Stimulated activated CD8-positive, alpha-beta memory T cell treated with anti-CD3 and anti-CD28 coated beads, Interleukin-4, amount 100 ng/mL, for 48 hours (primary cell): ENCODE measurements at regions not wholly inside any gene's neighbourhood (a gene's known extent, or its start where the extent isn't known, plus 50 kb on each side); places are given as distances from the start of the nearest gene placed in this dataset.
"Not testable (repeated sequence)": the region's sequence is repeated elsewhere in the genome, so short reads cannot be mapped to it uniquely, and the experiment has no call there.

Source experiments
- DNase-seq: peaks from one replicate; pipeline ENCODE4 v3.0.0-alpha.2; 2020

DNA sequence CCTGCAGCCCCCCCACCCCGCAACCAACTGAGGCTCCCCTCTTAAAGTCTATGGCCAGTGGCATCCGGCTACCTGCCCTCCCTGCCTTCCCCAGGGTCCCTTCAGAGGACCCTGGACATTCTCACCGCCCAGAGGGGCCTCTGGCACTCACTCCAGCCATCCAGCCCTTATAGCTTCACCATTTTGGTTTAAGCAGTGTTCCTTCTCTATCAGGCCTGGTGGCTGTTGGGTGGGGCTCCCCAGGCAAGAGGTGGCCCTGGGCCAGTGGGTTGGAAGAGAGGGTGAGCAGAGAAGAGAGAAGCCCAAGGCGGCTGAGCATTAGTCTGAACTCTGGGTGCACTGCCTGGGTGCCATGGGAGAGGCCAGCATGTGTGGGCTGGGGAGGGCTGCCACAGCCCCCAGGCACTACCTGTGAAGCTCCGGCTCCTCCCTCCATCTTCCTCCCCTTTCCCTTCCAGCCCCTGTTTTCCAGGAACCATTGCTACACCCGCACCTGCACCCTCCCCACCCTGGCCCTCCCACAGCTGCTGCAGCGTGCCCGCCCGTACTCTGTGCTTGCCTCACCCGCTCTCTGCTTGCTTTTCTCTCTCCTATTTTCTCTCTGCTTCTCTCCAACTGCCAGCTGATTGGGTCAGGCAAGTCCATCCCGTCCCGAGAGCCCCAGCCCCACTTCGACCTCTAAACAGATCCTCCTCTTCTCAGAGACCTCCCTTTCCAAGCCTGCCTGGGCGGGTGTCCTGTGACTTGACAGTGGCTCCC is 168.2 kb downstream of the TBC1D2B start:
- DNase-seq: peak; percentile 20

DNA sequence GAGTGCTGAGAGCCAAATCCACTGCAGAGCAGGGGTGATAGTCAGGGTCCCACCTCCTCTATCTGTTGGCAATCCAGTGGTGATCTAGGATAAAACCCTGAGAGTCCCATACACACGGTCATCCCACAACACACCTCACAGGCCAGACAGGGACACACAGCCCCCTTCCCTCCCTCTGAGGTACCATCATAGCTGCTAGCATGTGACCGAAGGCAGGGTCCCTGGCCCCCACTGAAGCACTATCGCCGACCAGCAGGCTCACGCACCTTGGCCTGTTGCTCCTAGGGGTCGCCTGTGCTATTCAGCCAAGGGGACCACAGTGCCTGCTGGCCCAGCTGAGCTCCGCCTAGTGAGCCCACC is 168.8 kb downstream of the TBC1D2B start:
- peak; percentile 10 for DNase-seq

DNA sequence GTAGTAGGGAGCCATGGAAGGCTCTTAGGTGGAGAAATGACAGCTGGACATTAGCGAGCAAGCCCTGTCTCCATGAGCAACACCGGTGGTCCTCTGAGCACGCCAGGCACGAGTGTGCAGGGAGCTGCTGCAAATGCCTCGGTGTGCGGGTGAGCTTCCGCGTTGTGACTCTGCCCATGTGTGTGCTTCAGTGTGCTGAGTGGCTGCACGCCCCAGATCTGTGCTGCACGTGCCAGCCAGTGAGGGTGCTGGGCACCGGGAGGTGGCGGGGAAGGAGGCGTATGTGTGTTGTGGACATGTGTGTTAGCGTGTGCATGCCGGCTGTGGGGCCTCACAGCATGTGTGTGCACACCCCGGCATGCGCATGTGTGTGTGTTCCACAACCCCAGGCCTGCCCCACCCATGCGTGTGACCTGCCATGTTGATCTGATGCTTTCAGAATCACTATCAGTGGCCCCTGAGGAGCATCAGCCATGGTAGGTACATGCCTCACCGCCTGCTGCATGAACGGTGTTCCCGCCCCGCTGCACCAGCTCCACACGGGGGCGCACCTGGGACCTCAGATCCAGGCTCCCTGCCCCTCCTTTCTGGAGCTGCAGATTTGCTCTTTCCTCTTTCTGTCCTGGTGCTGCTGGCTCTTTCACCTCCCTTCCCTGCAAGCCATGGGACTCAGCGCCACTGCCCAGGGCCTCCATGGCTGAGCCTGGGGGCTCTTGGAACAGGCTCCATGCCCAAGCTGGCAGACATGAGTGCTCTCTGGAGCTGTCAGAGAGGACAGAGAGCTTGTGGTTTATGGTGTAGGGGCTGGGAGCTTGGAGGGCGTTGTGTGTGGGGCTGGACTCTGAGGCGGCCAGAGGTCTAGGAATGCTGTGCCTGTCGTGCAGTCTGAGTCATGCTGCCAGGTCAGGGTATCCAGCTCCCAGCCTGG is 169.4 kb downstream of the TBC1D2B start:
- DNase-seq: peak; percentile 85

DNA sequence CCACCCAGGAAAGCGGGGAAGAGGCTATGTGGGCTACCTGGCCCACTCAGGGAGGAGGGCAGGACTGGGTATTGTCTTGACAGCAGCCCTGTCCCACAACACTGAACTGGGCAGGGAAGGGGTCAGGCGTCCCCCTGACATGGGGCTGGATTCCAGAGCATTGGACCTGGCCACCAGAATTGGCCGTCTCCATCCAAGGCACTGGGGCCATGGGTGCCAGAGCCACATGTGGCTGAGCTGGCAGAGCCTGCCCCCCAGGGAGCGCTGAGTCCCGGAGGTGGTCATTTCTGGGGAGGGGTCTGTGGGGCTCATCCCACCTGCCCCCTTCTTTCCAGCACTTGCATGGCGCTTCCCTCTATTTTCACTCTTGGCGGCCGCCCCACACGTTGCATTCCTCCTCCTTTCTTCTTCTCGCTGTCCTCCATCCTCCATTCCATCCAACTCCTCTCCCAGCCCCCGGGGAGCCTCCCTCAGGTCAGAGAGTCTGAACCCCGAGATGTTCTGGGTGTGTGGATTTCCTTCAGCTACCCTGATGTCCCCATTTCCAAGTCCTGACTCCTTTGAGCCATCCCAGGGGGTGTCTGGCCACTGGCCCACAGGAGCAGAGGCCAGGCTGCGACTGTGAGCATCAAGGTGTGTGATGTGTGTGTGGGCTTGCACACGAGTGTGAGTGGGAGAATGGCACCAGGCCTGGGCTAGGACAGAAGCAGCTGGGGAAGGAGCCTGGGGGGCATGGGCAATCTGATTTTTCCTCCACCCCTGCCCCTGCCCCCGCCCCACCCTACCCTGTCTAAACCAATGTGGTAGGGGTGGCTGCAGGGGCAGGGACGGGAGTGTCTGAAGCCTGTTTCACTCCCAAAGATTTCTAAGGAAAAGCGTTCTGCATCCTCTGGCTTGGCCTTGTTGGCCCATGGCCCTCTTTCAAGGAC is 171.2 kb downstream of the TBC1D2B start:
- peak; percentile 14 for DNase-seq

DNA sequence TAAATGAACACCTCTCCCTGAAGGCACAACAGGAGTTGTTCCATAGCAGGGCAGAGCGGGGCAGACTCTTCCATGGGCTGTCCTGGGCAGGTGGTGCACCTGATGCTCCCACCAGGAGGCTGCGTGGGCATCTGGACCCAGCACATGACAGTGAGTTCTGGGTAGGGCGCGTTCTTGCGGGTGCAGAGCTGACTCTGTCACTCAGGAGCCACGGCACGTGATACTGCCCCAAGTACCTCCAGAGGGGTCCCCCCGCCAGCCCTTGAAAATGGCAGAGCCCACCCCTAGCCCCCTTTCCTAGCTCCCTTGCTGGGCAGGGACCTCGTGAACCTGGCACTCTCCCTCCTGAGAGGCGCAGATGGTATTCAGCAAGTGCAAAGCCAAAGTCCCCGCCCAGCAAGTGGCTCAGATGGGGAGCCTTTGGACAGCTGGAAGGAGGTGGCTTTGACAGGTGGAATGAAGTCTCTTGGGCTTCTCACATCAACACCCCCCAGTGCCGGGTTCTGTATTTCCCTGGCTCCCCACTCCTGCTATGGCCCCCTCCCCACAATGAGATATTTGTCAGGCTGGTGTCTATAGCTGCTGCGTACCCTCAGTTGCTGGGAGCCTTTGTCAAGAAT is 172.1 kb downstream of the TBC1D2B start:
- peak; percentile 22 for DNase-seq

DNA sequence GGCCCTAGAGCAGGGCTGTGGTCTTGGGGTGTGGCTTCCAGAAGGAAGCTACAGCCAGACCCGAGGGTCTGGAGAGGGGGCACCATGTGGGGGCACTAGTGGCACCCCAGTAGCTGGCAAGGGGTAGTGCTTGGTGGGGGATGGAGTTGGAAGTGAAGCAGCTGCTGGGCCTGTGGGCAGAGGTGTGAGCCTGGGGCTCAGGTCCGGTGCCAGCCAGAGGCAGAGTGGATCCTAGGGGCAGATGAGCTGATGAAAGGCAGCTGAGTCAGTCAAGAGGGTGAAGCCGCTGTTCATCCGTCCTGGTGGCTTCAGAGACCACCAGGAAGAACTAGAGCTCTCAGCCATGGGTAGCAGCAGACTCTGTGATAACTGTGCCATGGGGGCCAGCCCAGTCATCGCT is 172.6 kb downstream of the TBC1D2B start:
- peak; percentile 8 for DNase-seq

DNA sequence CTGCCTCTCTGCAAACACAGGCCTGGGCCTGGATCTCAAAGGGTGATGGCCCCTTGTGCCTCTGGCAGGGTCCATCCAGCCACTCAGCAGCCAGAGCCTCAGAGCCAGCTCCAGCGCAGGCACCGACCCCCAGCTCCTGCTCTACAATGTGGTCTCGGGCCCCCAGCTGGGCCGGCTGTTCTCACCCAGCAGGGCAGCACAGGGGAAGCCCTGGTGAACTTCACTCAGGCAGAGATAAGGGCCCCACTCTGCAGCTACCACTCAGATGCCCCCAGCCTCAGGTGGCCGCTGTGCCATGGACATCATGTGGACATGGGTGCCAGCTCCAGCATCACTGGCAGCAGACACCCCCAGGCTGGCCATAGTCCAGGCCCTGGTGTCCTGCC is 173.1 kb downstream of the TBC1D2B start:
- DNase-seq: no peak

DNA sequence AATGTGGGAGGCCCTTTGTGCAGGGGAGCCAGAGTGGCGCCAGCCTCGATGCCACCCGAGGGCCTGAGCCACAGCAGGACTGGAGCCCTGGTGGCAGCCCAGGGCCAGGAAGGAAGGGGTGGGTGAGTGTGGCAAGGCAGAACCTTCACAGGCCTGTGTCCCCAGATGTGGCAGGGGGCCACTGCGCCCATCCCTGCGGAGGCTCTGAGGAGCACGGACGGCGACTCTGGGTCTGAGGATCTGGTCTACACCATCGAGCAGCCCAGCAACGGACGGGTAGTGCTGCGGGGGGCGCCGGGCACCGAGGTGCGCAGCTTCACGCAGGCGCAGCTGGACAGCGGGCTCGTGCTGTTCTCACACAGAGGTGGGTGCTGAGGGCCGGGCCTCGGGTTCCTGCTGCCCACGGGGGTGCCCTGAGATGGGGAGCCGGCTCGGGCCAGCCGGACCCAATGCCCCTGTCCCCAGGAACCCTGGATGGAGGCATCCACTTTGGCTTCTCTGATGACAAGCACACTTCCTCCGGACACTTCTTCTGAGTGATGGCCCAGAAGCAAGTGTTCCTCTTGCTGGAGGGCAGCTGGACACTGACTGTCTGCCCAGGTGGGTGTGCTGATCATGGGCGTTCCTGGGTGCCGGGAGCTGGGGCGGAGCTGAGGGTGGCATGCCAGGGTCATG is 173.6 kb downstream of the TBC1D2B start:
- DNase-seq: not testable (repeated sequence)

DNA sequence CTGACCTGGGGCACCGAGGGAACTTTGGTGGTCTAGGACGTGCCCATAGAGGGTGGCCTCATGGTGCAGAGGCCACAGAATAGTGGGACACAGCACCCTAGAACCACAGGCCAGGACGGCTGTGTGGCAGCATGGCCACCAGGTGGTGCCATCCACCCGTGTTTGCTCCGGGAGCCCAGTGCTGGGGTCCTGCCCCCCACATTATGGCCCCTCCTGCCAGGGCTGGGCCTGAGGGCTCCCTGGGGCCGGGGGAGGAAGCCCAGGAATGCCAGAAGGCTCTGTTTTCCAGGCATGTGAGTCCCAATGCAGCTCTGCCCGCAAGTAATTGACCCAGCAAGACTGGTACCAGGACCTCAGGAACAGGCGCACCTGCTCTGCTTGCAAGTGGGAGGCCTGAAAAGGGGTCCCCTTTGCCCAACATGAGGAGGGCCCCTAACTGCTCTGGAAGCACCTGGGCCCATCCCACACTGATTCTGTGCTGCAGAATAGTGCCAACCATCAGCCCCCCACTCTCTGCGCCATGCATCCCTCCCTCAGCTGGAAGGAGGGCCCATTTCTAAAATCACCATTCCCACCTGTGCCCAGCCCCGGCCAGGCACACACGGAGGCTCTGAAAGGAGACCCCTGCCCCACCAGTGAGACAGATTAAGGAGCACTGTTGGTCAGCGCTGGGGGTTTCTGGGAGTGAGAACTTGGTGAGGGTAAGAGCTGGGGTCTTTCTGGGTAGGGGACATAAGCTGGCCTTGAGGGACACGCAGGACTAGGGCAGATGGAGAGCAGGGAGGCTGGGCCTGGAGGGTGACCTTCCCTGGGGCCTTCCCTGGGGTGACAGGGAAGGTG is 174.4 kb downstream of the TBC1D2B start:
- DNase-seq: peak; percentile 57

DNA sequence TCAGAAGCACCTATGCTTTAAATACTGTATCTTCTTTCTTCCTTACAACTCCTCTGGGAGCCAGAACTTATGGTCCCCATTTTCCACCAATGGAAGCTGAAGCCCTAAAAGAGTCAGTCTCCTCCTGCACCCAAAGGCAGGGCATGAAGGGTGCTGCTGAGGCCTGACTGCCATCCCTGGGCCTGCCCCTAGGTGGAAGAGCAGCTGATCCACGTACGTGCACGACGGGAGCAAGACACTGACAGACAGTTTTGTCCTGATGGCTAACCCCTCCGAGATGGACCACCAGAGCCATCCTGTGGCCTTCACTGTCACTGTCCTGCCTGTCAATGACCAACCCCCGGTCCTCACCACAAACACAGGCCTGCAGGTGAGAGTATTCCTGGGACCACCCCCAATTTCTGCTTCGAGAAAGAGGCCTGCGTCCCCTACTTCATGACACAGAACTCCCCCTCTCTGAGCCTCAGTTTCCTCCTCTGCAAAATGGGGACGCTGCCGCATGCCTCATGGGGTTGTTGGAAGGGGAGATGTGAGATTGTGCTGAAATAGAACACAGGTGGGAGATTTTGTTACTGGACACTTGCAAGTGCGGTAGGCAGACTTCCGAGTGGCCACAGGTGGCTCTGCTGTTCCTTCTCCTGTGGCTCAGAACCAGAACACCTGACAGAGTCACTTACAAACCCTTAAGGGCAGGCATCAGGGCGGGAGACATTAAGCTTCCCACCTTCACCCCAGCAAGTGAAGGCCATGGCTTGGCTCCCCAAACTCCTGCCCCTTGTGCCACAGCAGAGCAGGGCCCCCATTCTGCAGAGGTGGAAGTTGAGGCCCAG is 175.4 kb downstream of the TBC1D2B start:
- no peak for DNase-seq

DNA sequence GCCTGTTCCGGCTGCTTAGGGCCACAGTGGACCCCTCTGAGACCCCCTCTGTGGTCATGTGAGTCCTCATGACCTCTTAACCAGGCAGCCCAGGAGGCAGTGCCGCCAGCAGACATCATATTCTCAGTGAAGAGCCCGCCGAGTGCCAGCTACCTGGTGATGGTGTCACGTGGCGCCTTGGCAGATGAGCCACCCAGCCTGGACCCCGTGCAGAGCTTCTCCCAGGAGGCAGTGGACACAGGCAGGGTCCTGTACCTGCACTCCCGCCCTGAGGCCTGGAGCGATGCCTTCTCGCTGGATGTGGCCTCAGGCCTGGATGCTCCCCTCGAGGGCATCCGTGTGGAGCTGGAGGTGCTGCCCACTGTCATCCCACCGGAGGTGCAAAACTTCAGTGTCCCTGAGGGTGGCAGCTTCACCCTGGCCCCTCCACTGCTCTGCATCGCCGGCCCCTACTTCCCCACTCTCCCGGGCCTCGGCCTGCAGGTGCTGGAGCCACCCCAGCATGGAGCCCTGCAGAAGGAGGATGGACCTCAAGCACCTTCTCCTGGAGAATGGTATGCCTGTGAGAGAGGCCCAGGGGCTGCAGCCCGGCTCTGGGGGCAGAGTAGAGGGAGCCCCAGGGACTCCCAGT is 176.1 kb downstream of the TBC1D2B start:
- DNase-seq: no peak

DNA sequence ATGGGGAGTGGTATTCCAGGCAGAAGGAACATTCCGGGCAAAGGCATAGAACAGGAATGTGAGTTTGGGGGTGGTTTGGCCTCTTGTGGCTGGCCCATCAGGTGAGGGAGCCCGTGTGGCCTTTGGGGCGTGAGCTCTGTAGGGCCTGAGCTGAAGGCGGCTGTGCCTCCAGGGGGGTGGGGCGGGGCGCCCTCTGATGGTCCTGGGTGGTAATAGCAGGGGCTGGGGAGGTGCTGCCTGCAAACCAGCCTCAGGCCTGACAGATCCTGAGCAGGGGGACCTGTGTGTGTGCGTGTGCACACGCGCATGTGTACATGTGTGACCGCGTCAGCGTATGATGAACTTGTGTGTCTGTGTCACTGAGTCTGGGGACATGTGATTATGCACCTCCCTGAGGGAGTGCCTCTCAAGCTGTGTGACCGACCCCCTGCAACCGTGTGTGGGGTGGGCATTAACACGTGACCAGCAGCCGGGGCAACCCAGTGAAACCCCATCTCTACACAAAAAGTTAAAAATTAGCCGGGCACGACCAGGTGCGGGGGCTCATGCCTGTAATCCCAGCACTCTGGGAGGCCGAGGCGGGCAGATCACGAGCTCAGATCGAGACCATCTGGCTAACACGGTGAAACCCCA is 177.1 kb downstream of the TBC1D2B start:
- peak; percentile 82 for DNase-seq

DNA sequence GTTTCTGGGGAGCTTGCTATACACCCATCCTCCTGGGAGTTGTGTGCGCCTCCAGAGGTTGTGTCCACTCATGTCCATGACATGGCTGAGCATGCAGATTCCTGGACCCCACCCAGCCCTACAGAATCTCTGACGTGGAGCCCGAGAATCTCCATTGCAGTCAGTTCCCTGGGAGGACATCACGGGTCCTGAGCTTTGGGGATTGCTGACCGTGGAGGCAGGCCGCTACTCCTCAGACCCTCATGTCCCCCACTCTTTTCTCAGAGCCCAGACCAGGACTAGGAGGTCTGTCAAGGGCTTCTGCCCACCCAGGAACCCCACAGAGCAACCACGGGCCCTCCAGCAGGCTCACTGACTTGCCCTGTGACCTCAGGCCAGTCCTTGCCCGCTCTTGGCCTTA is 177.7 kb downstream of the TBC1D2B start:
- DNase-seq: not testable (repeated sequence)

DNA sequence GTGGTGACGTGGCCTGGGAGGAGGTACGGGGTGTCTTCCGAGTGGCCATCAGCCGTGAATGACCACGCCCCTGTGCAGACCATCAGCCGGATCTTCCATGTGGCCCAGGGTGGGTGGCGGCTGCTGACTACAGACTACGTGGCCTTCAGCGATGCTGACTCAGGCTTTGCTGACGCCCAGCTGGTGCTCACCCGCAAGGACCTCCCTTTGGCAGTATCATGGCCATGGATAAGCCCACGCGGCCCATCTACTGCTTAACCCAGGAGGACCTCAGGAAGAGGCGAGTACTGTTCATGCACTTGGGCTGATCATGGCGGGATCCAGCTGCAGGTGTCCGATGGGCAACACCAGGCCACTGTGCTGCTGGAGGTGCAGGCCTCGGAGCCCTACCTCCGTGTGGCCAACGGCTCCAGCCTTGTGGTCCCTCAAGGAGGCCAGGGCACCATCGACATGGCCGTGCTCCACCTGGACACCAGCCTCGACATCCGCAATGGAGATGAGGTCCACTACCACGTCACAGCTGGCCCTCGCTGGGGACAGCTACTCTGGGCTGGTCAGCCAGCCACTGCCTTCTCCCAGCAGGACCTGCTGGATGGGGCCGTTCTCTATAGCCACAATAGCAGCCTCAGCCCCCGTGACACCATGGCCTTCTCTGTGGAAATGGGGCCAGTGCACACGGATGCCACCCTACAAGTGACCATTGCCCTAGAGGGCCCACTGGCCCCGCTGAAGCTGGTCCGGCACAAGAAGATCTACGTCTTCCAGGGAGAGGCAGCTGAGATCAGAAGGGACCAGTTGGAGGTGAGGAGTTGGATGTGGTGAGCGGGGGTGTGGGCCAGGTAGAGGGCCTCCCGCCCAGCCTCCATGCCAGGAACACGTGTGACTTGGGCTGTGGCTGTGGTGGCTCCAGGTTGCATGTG is 178.4 kb downstream of the TBC1D2B start:
- no peak for DNase-seq

DNA sequence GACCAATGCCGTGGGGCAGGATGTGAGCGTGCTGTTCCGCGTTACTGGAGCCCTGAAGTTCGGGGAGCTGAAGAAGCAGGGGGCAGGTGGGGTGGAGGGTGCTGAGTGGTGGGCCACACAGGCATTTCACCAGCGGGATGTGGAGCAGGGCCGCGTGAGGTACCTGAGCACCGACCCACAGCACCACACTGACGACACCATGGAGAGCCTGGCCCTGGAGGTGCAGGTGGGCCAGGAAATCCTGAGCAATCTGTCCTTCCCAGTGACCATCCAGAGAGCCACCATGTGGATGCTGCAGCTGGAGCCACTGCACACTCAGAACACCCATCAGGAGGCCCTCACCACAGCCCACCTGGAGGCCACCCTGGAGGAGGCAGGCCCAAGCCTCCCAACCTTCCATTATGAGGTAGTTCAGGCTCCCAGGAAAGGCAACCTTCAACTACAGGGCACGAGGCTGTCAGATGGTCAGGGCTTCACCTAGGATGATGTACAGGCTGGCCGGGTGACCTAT is 179.6 kb downstream of the TBC1D2B start:
- DNase-seq: no peak

DNA sequence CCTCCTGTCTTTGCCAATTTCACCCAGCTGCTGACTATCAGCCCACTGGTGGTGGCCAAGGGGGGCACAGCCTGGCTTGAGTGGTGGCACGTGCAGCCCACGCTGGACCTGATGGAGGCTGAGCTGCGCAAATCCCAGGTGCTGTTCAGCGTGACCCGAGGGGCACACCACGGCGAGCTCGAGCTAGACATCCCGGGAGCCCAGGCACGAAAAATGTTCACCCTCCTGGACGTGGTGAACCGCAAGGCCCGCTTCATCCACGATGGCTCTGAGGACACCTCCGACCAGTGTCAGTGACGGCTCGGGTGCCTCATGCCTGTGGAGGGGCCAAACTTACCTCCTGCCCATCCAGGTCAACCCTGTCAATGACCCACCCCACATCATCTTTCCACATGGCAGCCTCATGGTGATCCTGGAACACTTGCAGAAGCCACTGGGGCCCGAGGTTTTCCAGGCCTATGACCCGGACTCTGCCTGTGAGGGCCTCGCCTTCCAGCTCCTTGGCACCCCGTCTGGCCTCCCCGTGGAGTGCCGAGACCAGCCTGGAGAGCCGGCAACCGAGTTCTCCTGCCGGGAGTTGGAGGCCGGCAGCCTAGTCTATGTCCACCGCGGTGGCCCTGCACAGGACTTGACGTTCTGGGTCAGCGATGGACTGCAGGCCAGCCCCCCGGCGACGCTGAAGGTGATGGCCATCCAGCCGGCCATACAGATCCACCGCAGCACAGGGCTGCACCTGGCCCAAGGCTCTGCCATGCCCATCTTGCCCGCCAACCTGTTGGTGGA is 180.2 kb downstream of the TBC1D2B start:
- not testable (repeated sequence) for DNase-seq
